Keratinocyte (primary cell): ENCODE measurements at regions not wholly inside any gene's neighbourhood (a gene's known extent, or its start where the extent isn't known, plus 50 kb on each side); places are given as distances from the start of the nearest gene placed in this dataset.

Source experiments
- EZH2 ChIP-seq: IDR thresholded peaks from one replicate; pipeline ENCODE4 v1.6.1; 2012; ENCODE audit warnings: inconsistent platforms, mild to moderate bottlenecking, low read length, moderate library complexity
- TF ChIP-seq, protein P1 (sequence below), 3 experiments: IDR thresholded peaks in 1 of 3; conservative IDR thresholded peaks in 1 of 3; optimal IDR thresholded peaks in 1 of 3; 2 replicates in 2 of 3; 3 replicates in 1 of 3; pipeline versions ENCODE3 to v1.5.1; 2011; ENCODE audit warnings: low read length in 3 of 3, mild to moderate bottlenecking in 3 of 3, moderate library complexity in 2 of 3, control low read depth in 1 of 3, inconsistent platforms in 1 of 3; ENCODE audit not compliant: insufficient read depth in 2 of 3; ENCODE audit errors: extremely low read depth in 1 of 3

DNA sequence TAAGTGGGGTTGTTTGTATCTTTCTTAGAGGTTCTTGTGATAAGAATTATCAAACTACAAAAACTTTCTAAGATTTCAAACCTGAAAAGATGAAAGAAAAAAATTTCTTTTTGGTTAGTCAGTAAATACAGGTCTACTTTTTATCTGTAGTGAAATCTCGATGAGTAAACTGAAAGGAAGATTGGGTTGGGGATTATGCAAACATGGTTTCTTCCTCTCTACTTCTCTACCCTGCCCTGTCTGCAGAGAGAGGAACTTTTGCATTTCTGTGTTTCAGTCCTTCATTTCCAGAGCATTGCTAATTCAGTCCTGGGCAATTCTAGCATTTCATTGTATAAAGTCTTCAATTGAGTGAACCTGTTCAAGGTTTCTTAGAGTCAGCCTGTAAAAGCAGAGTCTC is 51.6 kb upstream of the IL2 start:
- TF ChIP-seq, protein P1, sequence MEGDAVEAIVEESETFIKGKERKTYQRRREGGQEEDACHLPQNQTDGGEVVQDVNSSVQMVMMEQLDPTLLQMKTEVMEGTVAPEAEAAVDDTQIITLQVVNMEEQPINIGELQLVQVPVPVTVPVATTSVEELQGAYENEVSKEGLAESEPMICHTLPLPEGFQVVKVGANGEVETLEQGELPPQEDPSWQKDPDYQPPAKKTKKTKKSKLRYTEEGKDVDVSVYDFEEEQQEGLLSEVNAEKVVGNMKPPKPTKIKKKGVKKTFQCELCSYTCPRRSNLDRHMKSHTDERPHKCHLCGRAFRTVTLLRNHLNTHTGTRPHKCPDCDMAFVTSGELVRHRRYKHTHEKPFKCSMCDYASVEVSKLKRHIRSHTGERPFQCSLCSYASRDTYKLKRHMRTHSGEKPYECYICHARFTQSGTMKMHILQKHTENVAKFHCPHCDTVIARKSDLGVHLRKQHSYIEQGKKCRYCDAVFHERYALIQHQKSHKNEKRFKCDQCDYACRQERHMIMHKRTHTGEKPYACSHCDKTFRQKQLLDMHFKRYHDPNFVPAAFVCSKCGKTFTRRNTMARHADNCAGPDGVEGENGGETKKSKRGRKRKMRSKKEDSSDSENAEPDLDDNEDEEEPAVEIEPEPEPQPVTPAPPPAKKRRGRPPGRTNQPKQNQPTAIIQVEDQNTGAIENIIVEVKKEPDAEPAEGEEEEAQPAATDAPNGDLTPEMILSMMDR (optimal IDR thresholded peaks at IDR 0.05 in 1 of 3, IDR thresholded peaks at IDR 0.05 in 1 of 3, conservative IDR thresholded peaks at IDR 0.05 in 1 of 3; ENCODE audit: extremely low read depth in 1 of 3, insufficient read depth in 2 of 3, low read length in 3 of 3) = no peak
- no peak for TF ChIP-seq EZH2
